C4-2B (cell line): ENCODE measurements at regions not wholly inside any gene's neighbourhood (a gene's known extent, or its start where the extent isn't known, plus 50 kb on each side); places are given as distances from the start of the nearest gene placed in this dataset.

Experiments used
- ZFX ChIP-seq: fragments of 450-650 bp; IDR thresholded peaks from 2 replicates; pipeline ENCODE4 v1.6.1; 2017
- TF ChIP-seq, protein P1 (sequence below): fragments of 450-650 bp; conservative IDR thresholded peaks from 2 replicates; pipeline ENCODE4 v1.5.1; 2017; ENCODE audit warnings: mild to moderate bottlenecking

DNA sequence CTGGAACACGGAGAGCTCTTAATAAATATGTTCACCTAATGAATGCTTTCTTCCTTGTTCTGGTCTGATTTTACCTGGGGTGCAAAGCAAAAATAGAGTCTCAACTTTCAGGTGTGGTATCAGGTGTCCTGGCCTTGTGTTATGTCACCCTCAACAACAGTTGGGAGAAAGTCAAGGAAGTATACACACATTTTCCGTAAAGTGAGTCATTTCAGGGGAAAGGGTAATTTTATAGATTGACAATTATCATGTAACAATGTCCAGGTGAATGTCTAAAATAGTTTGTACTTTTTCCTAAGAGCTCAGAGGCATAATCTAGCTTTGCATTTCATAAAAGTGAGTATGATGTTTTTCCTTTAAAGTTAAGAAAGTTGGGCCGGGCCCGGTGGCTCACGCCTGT is 287.4 kb downstream of the SKIDA1 start:
- TF ChIP-seq, protein P1, sequence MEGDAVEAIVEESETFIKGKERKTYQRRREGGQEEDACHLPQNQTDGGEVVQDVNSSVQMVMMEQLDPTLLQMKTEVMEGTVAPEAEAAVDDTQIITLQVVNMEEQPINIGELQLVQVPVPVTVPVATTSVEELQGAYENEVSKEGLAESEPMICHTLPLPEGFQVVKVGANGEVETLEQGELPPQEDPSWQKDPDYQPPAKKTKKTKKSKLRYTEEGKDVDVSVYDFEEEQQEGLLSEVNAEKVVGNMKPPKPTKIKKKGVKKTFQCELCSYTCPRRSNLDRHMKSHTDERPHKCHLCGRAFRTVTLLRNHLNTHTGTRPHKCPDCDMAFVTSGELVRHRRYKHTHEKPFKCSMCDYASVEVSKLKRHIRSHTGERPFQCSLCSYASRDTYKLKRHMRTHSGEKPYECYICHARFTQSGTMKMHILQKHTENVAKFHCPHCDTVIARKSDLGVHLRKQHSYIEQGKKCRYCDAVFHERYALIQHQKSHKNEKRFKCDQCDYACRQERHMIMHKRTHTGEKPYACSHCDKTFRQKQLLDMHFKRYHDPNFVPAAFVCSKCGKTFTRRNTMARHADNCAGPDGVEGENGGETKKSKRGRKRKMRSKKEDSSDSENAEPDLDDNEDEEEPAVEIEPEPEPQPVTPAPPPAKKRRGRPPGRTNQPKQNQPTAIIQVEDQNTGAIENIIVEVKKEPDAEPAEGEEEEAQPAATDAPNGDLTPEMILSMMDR: no peak
- TF ChIP-seq ZFX: no peak
